ENCODE measurements at regions not wholly inside any gene's neighbourhood (a gene's known extent, or its start where the extent isn't known, plus 50 kb on each side); places are given as distances from the start of the nearest gene placed in this dataset.

- Histone ChIP-seq H3K79me1 (ENCODE audit: low read length) (no peaks in the 10 kb centered on the region), H3K18ac (ENCODE audit: low read length) (no peak overlapping the region), H3K27ac (ENCODE audit: low read depth, low read length) (no peak overlapping the region), H4K12ac (ENCODE audit: low read depth, low read length) (no peak overlapping the region), H3K4me2 (ENCODE audit: low read length) (no peak overlapping the region), H3K36me3 (ENCODE audit: control insufficient read depth in 1 of 2, insufficient read depth in 2 of 2, low read length in 2 of 2) (no peaks in the 10 kb centered on the region), H2BK120ac (ENCODE audit: insufficient read depth, low read length, poor library complexity) (no peak overlapping the region), H3K9ac (ENCODE audit: low read length) (no peak overlapping the region), H3K4ac (ENCODE audit: low read depth, low read length) (no peak overlapping the region), H3K23ac (ENCODE audit: low read length) (no peak overlapping the region), H3K4me1 (ENCODE audit: control insufficient read depth in 1 of 2, insufficient read depth in 2 of 2, low read length in 2 of 2) (no peaks in the 10 kb centered on the region), H4K8ac (ENCODE audit: low read depth, low read length) (no peak overlapping the region), H2AFZ (ENCODE audit: insufficient read depth, low read length, poor library complexity) (no peak overlapping the region), H3K9me3 (ENCODE audit: insufficient read depth, low read depth, low read length) (no peaks in the 10 kb centered on the region), H2AK5ac (ENCODE audit: low read length) (no peak overlapping the region), H3K4me3 (ENCODE audit: low read depth, low read length) (no peak overlapping the region), H3K14ac (ENCODE audit: low read length) (no peak overlapping the region), H3K27me3 (ENCODE audit: insufficient read depth, low read length) (no peaks in the 10 kb centered on the region), H4K91ac (ENCODE audit: low read depth, low read length) (no peak overlapping the region), H2BK5ac (ENCODE audit: low read depth, low read length, poor library complexity) (no peak overlapping the region), H2BK12ac (ENCODE audit: low read length) (no peak overlapping the region), H3K79me2 (ENCODE audit: control insufficient read depth, insufficient read depth, low read length, poor library complexity) (no peaks in the 10 kb centered on the region)
- no peak for DNase-seq
- no CpG with 5 or more reads among the region's 5 CpGs for WGBS (ENCODE audit: extremely low coverage, insufficient coverage, insufficient read length)
These were observed 203.8 kb upstream of the SEMA6D start for GRCh38 chr15:47513471-47513870.

GRCh38 chr15:47514200-47514652 lies 203.1 kb upstream of the SEMA6D start:
- H3K79me1 ChIP-seq (ENCODE audit: low read length): no peaks in the 10 kb centered on the region
- H2BK120ac ChIP-seq (ENCODE audit: insufficient read depth, low read length, poor library complexity): no peak overlapping the region
- WGBS (ENCODE audit: extremely low coverage, insufficient coverage, insufficient read length): no CpG with 5 or more reads among the region's 2 CpGs
- H3K9me3 ChIP-seq (ENCODE audit: insufficient read depth, low read depth, low read length): no peaks in the 10 kb centered on the region
- H4K91ac ChIP-seq (ENCODE audit: low read depth, low read length): no peak overlapping the region
- no peak overlapping the region for H3K14ac ChIP-seq (ENCODE audit: low read length)
- no peaks in the 10 kb centered on the region for H3K4me1 ChIP-seq (ENCODE audit: control insufficient read depth in 1 of 2, insufficient read depth in 2 of 2, low read length in 2 of 2)
- H3K27me3 ChIP-seq (ENCODE audit: insufficient read depth, low read length): no peaks in the 10 kb centered on the region
- H2AK5ac ChIP-seq (ENCODE audit: low read length): no peak overlapping the region
- no peak overlapping the region for H3K27ac ChIP-seq (ENCODE audit: low read depth, low read length)
- no peak overlapping the region for H2BK12ac ChIP-seq (ENCODE audit: low read length)
- H3K4me3 ChIP-seq (ENCODE audit: low read depth, low read length): no peak overlapping the region
- peak; percentile 30 to 92 for DNase-seq
- no peak overlapping the region for H4K8ac ChIP-seq (ENCODE audit: low read depth, low read length)
- no peak overlapping the region for H3K4me2 ChIP-seq (ENCODE audit: low read length)
- H2BK5ac ChIP-seq (ENCODE audit: low read depth, low read length, poor library complexity): no peak overlapping the region
- no peak overlapping the region for H4K12ac ChIP-seq (ENCODE audit: low read depth, low read length)
- H3K4ac ChIP-seq (ENCODE audit: low read depth, low read length): no peak overlapping the region
- no peaks in the 10 kb centered on the region for H3K79me2 ChIP-seq (ENCODE audit: control insufficient read depth, insufficient read depth, low read length, poor library complexity)
- H3K23ac ChIP-seq (ENCODE audit: low read length): no peak overlapping the region
- no peak overlapping the region for H3K9ac ChIP-seq (ENCODE audit: low read length)
- no peak overlapping the region for H3K18ac ChIP-seq (ENCODE audit: low read length)
- H3K36me3 ChIP-seq (ENCODE audit: control insufficient read depth in 1 of 2, insufficient read depth in 2 of 2, low read length in 2 of 2): no peaks in the 10 kb centered on the region
- H2AFZ ChIP-seq (ENCODE audit: insufficient read depth, low read length, poor library complexity): no peak overlapping the region

- H2BK5ac ChIP-seq (ENCODE audit: low read depth, low read length, poor library complexity): no peak overlapping the region
- DNase-seq: peak in 1 of 2 donors; percentile 2
These were observed 200.7 kb upstream of the SEMA6D start for GRCh38 chr15:47516558-47516957.

GRCh38 chr15:47516972-47517371 lies 200.3 kb upstream of the SEMA6D start:
- no CpG with 5 or more reads among the region's 1 CpG for WGBS (ENCODE audit: extremely low coverage, insufficient coverage, insufficient read length)
- H2BK5ac ChIP-seq (ENCODE audit: low read depth, low read length, poor library complexity): no peak overlapping the region
- no peak for DNase-seq
- H3K14ac ChIP-seq (ENCODE audit: low read length): no peak overlapping the region
- no peaks in the 10 kb centered on the region for H3K36me3 ChIP-seq (ENCODE audit: control insufficient read depth in 1 of 2, insufficient read depth in 2 of 2, low read length in 2 of 2)
- no peak overlapping the region for H2AFZ ChIP-seq (ENCODE audit: insufficient read depth, low read length, poor library complexity)
- H4K8ac ChIP-seq (ENCODE audit: low read depth, low read length): no peak overlapping the region
- no peaks in the 10 kb centered on the region for H3K4me1 ChIP-seq (ENCODE audit: control insufficient read depth in 1 of 2, insufficient read depth in 2 of 2, low read length in 2 of 2)
- no peak overlapping the region for H3K27ac ChIP-seq (ENCODE audit: low read depth, low read length)
- H3K27me3 ChIP-seq (ENCODE audit: insufficient read depth, low read length): no peaks in the 10 kb centered on the region
- H3K9ac ChIP-seq (ENCODE audit: low read length): no peak overlapping the region
- H3K18ac ChIP-seq (ENCODE audit: low read length): no peak overlapping the region
- H2BK120ac ChIP-seq (ENCODE audit: insufficient read depth, low read length, poor library complexity): no peak overlapping the region
- H2AK5ac ChIP-seq (ENCODE audit: low read length): no peak overlapping the region
- no peak overlapping the region for H2BK12ac ChIP-seq (ENCODE audit: low read length)
- no peak overlapping the region for H3K4me2 ChIP-seq (ENCODE audit: low read length)
- H4K12ac ChIP-seq (ENCODE audit: low read depth, low read length): no peak overlapping the region
- H4K91ac ChIP-seq (ENCODE audit: low read depth, low read length): no peak overlapping the region
- H3K4me3 ChIP-seq (ENCODE audit: low read depth, low read length): no peak overlapping the region
- no peaks in the 10 kb centered on the region for H3K79me2 ChIP-seq (ENCODE audit: control insufficient read depth, insufficient read depth, low read length, poor library complexity)
- no peaks in the 10 kb centered on the region for H3K9me3 ChIP-seq (ENCODE audit: insufficient read depth, low read depth, low read length)
- no peak overlapping the region for H3K23ac ChIP-seq (ENCODE audit: low read length)
- H3K79me1 ChIP-seq (ENCODE audit: low read length): no peaks in the 10 kb centered on the region
- H3K4ac ChIP-seq (ENCODE audit: low read depth, low read length): no peak overlapping the region

More at GRCh38 chr15:47516558-47516957, 200.7 kb upstream of the SEMA6D start:
- Histone ChIP-seq H2AK5ac (ENCODE audit: low read length) (no peak overlapping the region), H2BK12ac (ENCODE audit: low read length) (no peak overlapping the region), H3K4ac (ENCODE audit: low read depth, low read length) (no peak overlapping the region), H4K12ac (ENCODE audit: low read depth, low read length) (no peak overlapping the region), H3K14ac (ENCODE audit: low read length) (no peak overlapping the region), H3K4me3 (ENCODE audit: low read depth, low read length) (no peak overlapping the region), H3K79me2 (ENCODE audit: control insufficient read depth, insufficient read depth, low read length, poor library complexity) (no peaks in the 10 kb centered on the region), H3K27me3 (ENCODE audit: insufficient read depth, low read length) (no peaks in the 10 kb centered on the region), H4K8ac (ENCODE audit: low read depth, low read length) (no peak overlapping the region), H3K4me2 (ENCODE audit: low read length) (no peak overlapping the region), H3K79me1 (ENCODE audit: low read length) (no peaks in the 10 kb centered on the region), H3K9ac (ENCODE audit: low read length) (no peak overlapping the region), H3K27ac (ENCODE audit: low read depth, low read length) (no peak overlapping the region), H3K4me1 (ENCODE audit: control insufficient read depth in 1 of 2, insufficient read depth in 2 of 2, low read length in 2 of 2) (no peaks in the 10 kb centered on the region), H3K23ac (ENCODE audit: low read length) (no peak overlapping the region), H3K36me3 (ENCODE audit: control insufficient read depth in 1 of 2, insufficient read depth in 2 of 2, low read length in 2 of 2) (no peaks in the 10 kb centered on the region), H2AFZ (ENCODE audit: insufficient read depth, low read length, poor library complexity) (no peak overlapping the region), H2BK120ac (ENCODE audit: insufficient read depth, low read length, poor library complexity) (no peak overlapping the region), H4K91ac (ENCODE audit: low read depth, low read length) (no peak overlapping the region), H3K18ac (ENCODE audit: low read length) (no peak overlapping the region), H3K9me3 (ENCODE audit: insufficient read depth, low read depth, low read length) (no peaks in the 10 kb centered on the region)
- no CpG with 5 or more reads among the region's 2 CpGs for WGBS (ENCODE audit: extremely low coverage, insufficient coverage, insufficient read length)
